ENCODE measurements at regions not wholly inside any gene's neighbourhood (a gene's known extent, or its start where the extent isn't known, plus 50 kb on each side); places are given as distances from the start of the nearest gene placed in this dataset.

DNA sequence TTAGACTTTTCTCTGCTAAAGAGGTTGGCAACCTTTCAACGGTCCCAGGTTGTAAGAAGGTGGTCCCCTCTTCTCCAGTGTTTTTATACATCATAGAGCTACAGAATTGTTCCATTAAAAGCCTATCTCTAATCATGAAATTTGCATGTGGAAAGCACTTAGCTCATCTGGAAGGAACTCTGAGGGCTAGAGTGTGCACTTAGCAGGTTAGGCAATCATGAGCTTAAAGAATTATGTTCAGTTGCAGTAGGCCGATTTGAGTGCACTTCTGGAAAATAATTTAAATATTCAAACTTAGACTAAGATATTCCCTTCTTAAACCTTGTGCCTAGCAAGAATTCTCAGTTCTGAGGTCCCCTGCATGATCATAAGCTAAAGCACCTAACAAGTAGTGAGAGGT, 468.7 kb downstream of the SPATA31D1 start:
- TF ChIP-seq, protein P1, sequence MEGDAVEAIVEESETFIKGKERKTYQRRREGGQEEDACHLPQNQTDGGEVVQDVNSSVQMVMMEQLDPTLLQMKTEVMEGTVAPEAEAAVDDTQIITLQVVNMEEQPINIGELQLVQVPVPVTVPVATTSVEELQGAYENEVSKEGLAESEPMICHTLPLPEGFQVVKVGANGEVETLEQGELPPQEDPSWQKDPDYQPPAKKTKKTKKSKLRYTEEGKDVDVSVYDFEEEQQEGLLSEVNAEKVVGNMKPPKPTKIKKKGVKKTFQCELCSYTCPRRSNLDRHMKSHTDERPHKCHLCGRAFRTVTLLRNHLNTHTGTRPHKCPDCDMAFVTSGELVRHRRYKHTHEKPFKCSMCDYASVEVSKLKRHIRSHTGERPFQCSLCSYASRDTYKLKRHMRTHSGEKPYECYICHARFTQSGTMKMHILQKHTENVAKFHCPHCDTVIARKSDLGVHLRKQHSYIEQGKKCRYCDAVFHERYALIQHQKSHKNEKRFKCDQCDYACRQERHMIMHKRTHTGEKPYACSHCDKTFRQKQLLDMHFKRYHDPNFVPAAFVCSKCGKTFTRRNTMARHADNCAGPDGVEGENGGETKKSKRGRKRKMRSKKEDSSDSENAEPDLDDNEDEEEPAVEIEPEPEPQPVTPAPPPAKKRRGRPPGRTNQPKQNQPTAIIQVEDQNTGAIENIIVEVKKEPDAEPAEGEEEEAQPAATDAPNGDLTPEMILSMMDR (conservative IDR thresholded peaks at IDR 0.05; ENCODE audit: low read depth, low read length): no peak
- TF ChIP-seq EZH2 (IDR thresholded peaks at IDR 0.05; ENCODE audit: borderline replicate concordance, low read depth, low read length, poor library complexity, severe bottlenecking): no peak

Data from A673 (cell line).